ENCODE measurements at regions not wholly inside any gene's neighbourhood (a gene's known extent, or its start where the extent isn't known, plus 50 kb on each side); places are given as distances from the start of the nearest gene placed in this dataset.

DNA sequence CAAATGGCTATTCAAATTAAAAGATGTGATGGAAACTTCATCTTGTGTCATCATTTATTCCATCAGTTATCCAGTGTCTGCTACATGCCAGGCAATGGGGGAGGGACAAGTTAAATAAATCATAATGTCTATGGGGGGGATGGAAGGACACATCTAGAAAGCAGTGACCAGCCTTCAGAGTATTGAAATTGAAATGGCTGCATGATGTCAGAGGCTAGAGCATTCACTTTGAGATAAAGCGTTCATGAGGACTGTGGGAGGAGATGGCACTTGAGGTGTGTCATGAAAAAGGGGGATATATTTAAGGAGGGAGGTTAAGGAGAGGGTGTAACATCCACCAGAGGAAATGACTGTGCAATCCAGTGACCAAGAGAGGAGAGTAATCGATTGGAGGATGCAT lies 50.6 kb downstream of the SLIT2 start:
- Histone ChIP-seq H3K27ac (no peak overlapping the region), H3K36me3 (replicated peaks) (no peaks in the 10 kb centered on the region), H3K27me3 (replicated peaks) (no peaks in the 10 kb centered on the region), H3K4me3 (ENCODE audit: low read depth, low read length) (no peak overlapping the region)
- no peak for DNase-seq
- in situ Hi-C loops (cut with HindIII; ENCODE audit: low pct_ligation_motif_present, low sequenced_read_pairs) = no loop called here
- TF ChIP-seq, protein P1, sequence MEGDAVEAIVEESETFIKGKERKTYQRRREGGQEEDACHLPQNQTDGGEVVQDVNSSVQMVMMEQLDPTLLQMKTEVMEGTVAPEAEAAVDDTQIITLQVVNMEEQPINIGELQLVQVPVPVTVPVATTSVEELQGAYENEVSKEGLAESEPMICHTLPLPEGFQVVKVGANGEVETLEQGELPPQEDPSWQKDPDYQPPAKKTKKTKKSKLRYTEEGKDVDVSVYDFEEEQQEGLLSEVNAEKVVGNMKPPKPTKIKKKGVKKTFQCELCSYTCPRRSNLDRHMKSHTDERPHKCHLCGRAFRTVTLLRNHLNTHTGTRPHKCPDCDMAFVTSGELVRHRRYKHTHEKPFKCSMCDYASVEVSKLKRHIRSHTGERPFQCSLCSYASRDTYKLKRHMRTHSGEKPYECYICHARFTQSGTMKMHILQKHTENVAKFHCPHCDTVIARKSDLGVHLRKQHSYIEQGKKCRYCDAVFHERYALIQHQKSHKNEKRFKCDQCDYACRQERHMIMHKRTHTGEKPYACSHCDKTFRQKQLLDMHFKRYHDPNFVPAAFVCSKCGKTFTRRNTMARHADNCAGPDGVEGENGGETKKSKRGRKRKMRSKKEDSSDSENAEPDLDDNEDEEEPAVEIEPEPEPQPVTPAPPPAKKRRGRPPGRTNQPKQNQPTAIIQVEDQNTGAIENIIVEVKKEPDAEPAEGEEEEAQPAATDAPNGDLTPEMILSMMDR (IDR thresholded peaks at IDR 0.05; ENCODE audit: low read depth, low read length, missing control alignments) = no peak

- Histone ChIP-seq H3K36me3 (replicated peaks) (no peaks in the 10 kb centered on the region), H3K27ac (no peak overlapping the region), H3K4me3 (ENCODE audit: low read depth, low read length) (no peak overlapping the region), H3K27me3 (replicated peaks) (no peaks in the 10 kb centered on the region)
- DNase-seq = no peak
- TF ChIP-seq, protein P1 (IDR thresholded peaks at IDR 0.05; ENCODE audit: low read depth, low read length, missing control alignments) = peak; percentile 55
- in situ Hi-C loops (cut with HindIII; ENCODE audit: low pct_ligation_motif_present, low sequenced_read_pairs) = no loop called here
These were observed 54.3 kb downstream of the SLIT2 start for GRCh38 chr4:20305976-20306375.

- DNase-seq = no peak
- Histone ChIP-seq H3K4me3 (ENCODE audit: low read depth, low read length) (no peak overlapping the region), H3K36me3 (replicated peaks) (no peaks in the 10 kb centered on the region), H3K27ac (no peak overlapping the region), H3K27me3 (replicated peaks) (no peaks in the 10 kb centered on the region)
- TF ChIP-seq, protein P1 (IDR thresholded peaks at IDR 0.05; ENCODE audit: low read depth, low read length, missing control alignments) = no peak
- in situ Hi-C loops (cut with HindIII; ENCODE audit: low pct_ligation_motif_present, low sequenced_read_pairs) = no loop called here
These were observed 60.2 kb downstream of the SLIT2 start for GRCh38 chr4:20311856-20312255.

GRCh38 chr4:20313237-20314030 lies 61.7 kb downstream of the SLIT2 start:
- Histone ChIP-seq H3K4me3 (ENCODE audit: low read depth, low read length) (no peak overlapping the region), H3K27me3 (replicated peaks) (no peaks in the 10 kb centered on the region), H3K27ac (no peak overlapping the region), H3K36me3 (replicated peaks) (no peaks in the 10 kb centered on the region)
- in situ Hi-C loops (cut with HindIII; ENCODE audit: low pct_ligation_motif_present, low sequenced_read_pairs) = no loop called here
- TF ChIP-seq, protein P1 (IDR thresholded peaks at IDR 0.05; ENCODE audit: low read depth, low read length, missing control alignments) = peak; percentile 36
- no peak for DNase-seq

DNA sequence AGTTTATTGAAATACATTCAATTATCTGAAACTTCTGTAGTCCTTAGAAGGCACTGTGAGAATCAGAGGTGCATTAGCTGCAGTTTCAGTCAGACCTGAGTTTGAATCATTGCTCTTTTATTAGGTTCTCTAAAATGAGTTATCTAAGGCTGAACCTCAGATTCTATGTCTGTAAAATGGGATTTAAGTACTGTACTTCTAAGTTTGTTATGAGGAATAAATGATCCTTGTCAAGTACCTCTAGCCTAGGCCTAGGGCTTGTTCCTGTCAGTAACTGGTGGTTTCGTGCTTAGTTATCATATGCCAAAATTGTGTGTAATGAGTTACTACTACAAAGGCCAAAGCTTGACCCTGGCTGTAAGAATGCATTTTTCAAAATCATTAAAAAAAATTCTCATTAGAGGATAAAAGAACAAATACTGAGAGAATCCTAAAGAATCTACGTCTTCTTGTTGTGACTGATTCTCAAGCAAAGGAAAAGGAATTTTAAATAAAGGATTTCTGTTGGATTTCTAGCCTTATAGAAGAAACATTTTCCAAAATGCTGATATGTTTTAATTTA lies 65.8 kb downstream of the SLIT2 start:
- no peak overlapping the region for H3K27ac ChIP-seq
- no peak overlapping the region for H3K4me3 ChIP-seq (ENCODE audit: low read depth, low read length)
- in situ Hi-C loops (cut with HindIII; ENCODE audit: low pct_ligation_motif_present, low sequenced_read_pairs) = no loop called here
- TF ChIP-seq, protein P1 (IDR thresholded peaks at IDR 0.05; ENCODE audit: low read depth, low read length, missing control alignments) = no peak
- no peaks in the 10 kb centered on the region for H3K27me3 ChIP-seq (replicated peaks)
- no peak for DNase-seq
- no peaks in the 10 kb centered on the region for H3K36me3 ChIP-seq (replicated peaks)

Data from brain microvascular endothelial cell (primary cell).